Duodenal mucosa (tissue), 2 donors: ENCODE measurements at regions not wholly inside any gene's neighbourhood (a gene's known extent, or its start where the extent isn't known, plus 50 kb on each side); places are given as distances from the start of the nearest gene placed in this dataset.

Source experiments
- H3K27ac ChIP-seq: one replicate; pipeline ENCODE4 v1.7.0; 2013; ENCODE audit warnings: low read depth, low read length
- H3K27me3 ChIP-seq, 2 donors: one replicate each; pipeline ENCODE4 v1.7.0; 2013; ENCODE audit warnings: low read length in 2 of 2, control low read depth in 1 of 2; ENCODE audit not compliant: insufficient read depth in 2 of 2, control insufficient read depth in 1 of 2
- H3K36me3 ChIP-seq, 2 donors: one replicate each; pipeline ENCODE4 v1.7.0; 2013; ENCODE audit warnings: low read length in 2 of 2, control low read depth in 1 of 2; ENCODE audit not compliant: insufficient read depth in 2 of 2, control insufficient read depth in 1 of 2
- H3K4me1 ChIP-seq, 2 donors: one replicate each; pipeline ENCODE4 v1.7.0; 2013; ENCODE audit warnings: low read length in 2 of 2, control low read depth in 1 of 2; ENCODE audit not compliant: insufficient read depth in 2 of 2, control insufficient read depth in 1 of 2
- H3K4me3 ChIP-seq, 2 donors: one replicate each; pipeline ENCODE4 v1.7.0; 2013; ENCODE audit warnings: low read length in 2 of 2, low read depth in 1 of 2
- H3K9ac ChIP-seq, 2 donors: one replicate each; pipeline ENCODE4 v1.7.0; 2013; ENCODE audit warnings: low read length in 2 of 2, low read depth in 1 of 2
- H3K9me3 ChIP-seq, 2 donors: one replicate each; pipeline ENCODE4 v1.7.0; 2013; ENCODE audit warnings: low read length in 2 of 2, control low read depth in 1 of 2; ENCODE audit not compliant: control insufficient read depth in 1 of 2

GRCh38 chr4:125828346-125828745 is 513.6 kb downstream of the FAT4 start:
- Histone ChIP-seq H3K9ac (no peak overlapping the region), H3K27me3 (no peaks in the 10 kb centered on the region), H3K4me3 (no peak overlapping the region), H3K9me3 (no peaks in the 10 kb centered on the region), H3K36me3 (no peaks in the 10 kb centered on the region), H3K27ac (no peak overlapping the region), H3K4me1 (no peaks in the 10 kb centered on the region)

- Histone ChIP-seq H3K9ac (no peak overlapping the region), H3K27ac (no peak overlapping the region), H3K9me3 (no peaks in the 10 kb centered on the region), H3K4me3 (no peak overlapping the region), H3K4me1 (no peaks in the 10 kb centered on the region), H3K36me3 (no peaks in the 10 kb centered on the region), H3K27me3 (no peaks in the 10 kb centered on the region)
Observed at GRCh38 chr4:125832161-125832560, 517.4 kb downstream of the FAT4 start.

GRCh38 chr4:125836597-125837195 is 521.9 kb downstream of the FAT4 start:
- Histone ChIP-seq H3K4me3 (no peak overlapping the region), H3K27ac (no peak overlapping the region), H3K36me3 (no peaks in the 10 kb centered on the region), H3K9ac (no peak overlapping the region), H3K4me1 (no peaks in the 10 kb centered on the region), H3K9me3 (no peaks in the 10 kb centered on the region), H3K27me3 (no peaks in the 10 kb centered on the region)

GRCh38 chr4:125837493-125838201 is 522.9 kb downstream of the FAT4 start:
- Histone ChIP-seq H3K4me3 (no peak overlapping the region), H3K4me1 (no peaks in the 10 kb centered on the region), H3K27ac (no peak overlapping the region), H3K36me3 (no peaks in the 10 kb centered on the region), H3K9ac (no peak overlapping the region), H3K9me3 (no peaks in the 10 kb centered on the region), H3K27me3 (no peaks in the 10 kb centered on the region)

- H3K27ac ChIP-seq, result no peak overlapping the region
- no peak overlapping the region for H3K9ac ChIP-seq
- no peaks in the 10 kb centered on the region for H3K9me3 ChIP-seq
- no peaks in the 10 kb centered on the region for H3K36me3 ChIP-seq
- H3K27me3 ChIP-seq, result no peaks in the 10 kb centered on the region
- no peak overlapping the region for H3K4me3 ChIP-seq
- no peaks in the 10 kb centered on the region for H3K4me1 ChIP-seq
Observed at GRCh38 chr4:125838202-125838601, 523.4 kb downstream of the FAT4 start.

- Histone ChIP-seq H3K9ac (no peak overlapping the region), H3K36me3 (no peaks in the 10 kb centered on the region), H3K27me3 (no peaks in the 10 kb centered on the region), H3K4me1 (no peaks in the 10 kb centered on the region), H3K4me3 (no peak overlapping the region), H3K9me3 (no peaks in the 10 kb centered on the region), H3K27ac (no peak overlapping the region)
Observed at GRCh38 chr4:125838924-125839323, 524.2 kb downstream of the FAT4 start.

GRCh38 chr4:125843947-125844346 is 529.2 kb downstream of the FAT4 start:
- H3K27ac ChIP-seq, result no peak overlapping the region
- H3K9me3 ChIP-seq, result no peaks in the 10 kb centered on the region
- H3K9ac ChIP-seq, result no peak overlapping the region
- no peak overlapping the region for H3K4me3 ChIP-seq
- no peaks in the 10 kb centered on the region for H3K27me3 ChIP-seq
- H3K4me1 ChIP-seq, result no peaks in the 10 kb centered on the region
- no peaks in the 10 kb centered on the region for H3K36me3 ChIP-seq

GRCh38 chr4:125847518-125847917 is 532.8 kb downstream of the FAT4 start:
- H3K4me1 ChIP-seq, result no peaks in the 10 kb centered on the region
- H3K4me3 ChIP-seq, result no peak overlapping the region
- H3K36me3 ChIP-seq, result no peaks in the 10 kb centered on the region
- H3K9ac ChIP-seq, result no peak overlapping the region
- no peaks in the 10 kb centered on the region for H3K9me3 ChIP-seq
- H3K27ac ChIP-seq, result no peak overlapping the region
- H3K27me3 ChIP-seq, result no peaks in the 10 kb centered on the region

- Histone ChIP-seq H3K9ac (no peak overlapping the region), H3K27me3 (no peaks in the 10 kb centered on the region), H3K9me3 (no peaks in the 10 kb centered on the region), H3K4me1 (no peaks in the 10 kb centered on the region), H3K36me3 (no peaks in the 10 kb centered on the region), H3K27ac (no peak overlapping the region), H3K4me3 (no peak overlapping the region)
Observed at GRCh38 chr4:125849869-125850268, 535.1 kb downstream of the FAT4 start.

GRCh38 chr4:125891597-125892258 is 577.0 kb downstream of the FAT4 start:
- H3K27ac ChIP-seq, result no peak overlapping the region
- H3K4me3 ChIP-seq, result no peak overlapping the region
- no peaks in the 10 kb centered on the region for H3K36me3 ChIP-seq
- no peaks in the 10 kb centered on the region for H3K4me1 ChIP-seq
- H3K27me3 ChIP-seq, result no peaks in the 10 kb centered on the region
- no peaks in the 10 kb centered on the region for H3K9me3 ChIP-seq
- H3K9ac ChIP-seq, result no peak overlapping the region
